SK-N-SH treated with all-trans-retinoic acid at 6 μM for 48 hours (cell line): ENCODE measurements at regions not wholly inside any gene's neighbourhood (a gene's known extent, or its start where the extent isn't known, plus 50 kb on each side); places are given as distances from the start of the nearest gene placed in this dataset.

Experiments
- ATAC-seq: fragments of 200-7000 bp; cut with Tn5 transposase; 3 replicates; pipeline ENCODE4 v1.9.1; 2020; ENCODE audit warnings: mild to moderate bottlenecking, moderate library complexity
- ARNTL ChIP-seq: fragments of 450-650 bp; formaldehyde crosslinking; IDR thresholded peaks from 2 replicates; pipeline ENCODE4 v1.5.0; 2020; ENCODE audit warnings: low read depth, mild to moderate bottlenecking, moderate library complexity, borderline replicate concordance
- BACH2 ChIP-seq: fragments of 250-450 bp; sonication (Bioruptor Pico); IDR thresholded peaks from 2 replicates; pipeline ENCODE4 v1.9.0; 2021; ENCODE audit warnings: mild to moderate bottlenecking, borderline replicate concordance
- CSDC2 ChIP-seq: fragments of 250-450 bp; sonication (Bioruptor Pico); IDR thresholded peaks from 2 replicates; pipeline ENCODE4 v1.5.0; 2020; ENCODE audit warnings: mild to moderate bottlenecking, moderate library complexity
- ESRRG ChIP-seq: fragments of 250-450 bp; sonication (Bioruptor Pico); IDR thresholded peaks from 2 replicates; pipeline ENCODE4 v1.6.1; 2021; ENCODE audit warnings: mild to moderate bottlenecking
- ISL1 ChIP-seq: fragments of 250-450 bp; sonication (Bioruptor Pico); IDR thresholded peaks from 2 replicates; pipeline ENCODE4 v2.1.2; 2022; ENCODE audit warnings: mild to moderate bottlenecking, moderate library complexity
- OSR1 ChIP-seq: fragments of 250-450 bp; sonication (Bioruptor Pico); IDR thresholded peaks from 2 replicates; pipeline ENCODE4 v1.8.0; 2022; ENCODE audit warnings: moderate library complexity, mild to moderate bottlenecking, inconsistent platforms
- PPARA ChIP-seq: fragments of 250-450 bp; sonication (Bioruptor Pico); IDR thresholded peaks from 2 replicates; pipeline ENCODE4 v1.5.0; 2020; ENCODE audit warnings: mild to moderate bottlenecking, borderline replicate concordance
- RARB ChIP-seq: fragments of 250-450 bp; sonication (Bioruptor Pico); IDR thresholded peaks from 2 replicates; pipeline ENCODE4 v1.8.0; 2021; ENCODE audit warnings: mild to moderate bottlenecking, moderate library complexity
- SNAI2 ChIP-seq: fragments of 250-450 bp; sonication (Bioruptor Pico); IDR thresholded peaks from 2 replicates; pipeline ENCODE4 v1.5.0; 2020; ENCODE audit warnings: mild to moderate bottlenecking, moderate library complexity
- TCF4 ChIP-seq: fragments of 250-450 bp; sonication (Bioruptor Pico); IDR thresholded peaks from 2 replicates; pipeline ENCODE4 v1.8.0; 2021; ENCODE audit warnings: mild to moderate bottlenecking, moderate library complexity, borderline replicate concordance
- ZC3H10 ChIP-seq: fragments of 250-450 bp; sonication (Bioruptor Pico); IDR thresholded peaks from 2 replicates; pipeline ENCODE4 v1.5.1; 2021; ENCODE audit warnings: mild to moderate bottlenecking, moderate library complexity
- ZFP3 ChIP-seq: fragments of 250-450 bp; sonication (Bioruptor Pico); IDR thresholded peaks from 2 replicates; pipeline ENCODE4 v1.5.0; 2020; ENCODE audit warnings: mild to moderate bottlenecking, moderate library complexity
- ZNF565 ChIP-seq: fragments of 450-650 bp; formaldehyde crosslinking; conservative IDR thresholded peaks from 2 replicates; pipeline ENCODE4 v1.5.0; 2020; ENCODE audit warnings: low read depth, mild to moderate bottlenecking, moderate library complexity
- ZNF70 ChIP-seq: fragments of 450-650 bp; formaldehyde crosslinking; IDR thresholded peaks from 2 replicates; pipeline ENCODE4 v1.5.0; 2020; ENCODE audit warnings: mild to moderate bottlenecking, moderate library complexity
- ZNF8 ChIP-seq: fragments of 450-650 bp; formaldehyde crosslinking; IDR thresholded peaks from 2 replicates; pipeline ENCODE4 v1.5.0; 2020; ENCODE audit warnings: mild to moderate bottlenecking, moderate library complexity
- TF ChIP-seq, protein P1 (sequence below): fragments of 250-450 bp; sonication (Bioruptor Pico); IDR thresholded peaks from 2 replicates; pipeline ENCODE4 v1.5.1; 2020; ENCODE audit warnings: low read depth, mild to moderate bottlenecking, moderate library complexity
- TF ChIP-seq, protein P2 (sequence below): fragments of 250-450 bp; sonication (Bioruptor Pico); IDR thresholded peaks from 2 replicates; pipeline ENCODE4 v1.8.0; 2021; ENCODE audit warnings: low read depth, mild to moderate bottlenecking, moderate library complexity, borderline replicate concordance
- TF ChIP-seq, protein P3 (sequence below): fragments of 250-450 bp; sonication (Bioruptor Pico); IDR thresholded peaks from 2 replicates; pipeline ENCODE4 v1.5.1; 2021; ENCODE audit warnings: mild to moderate bottlenecking, moderate library complexity

DNA sequence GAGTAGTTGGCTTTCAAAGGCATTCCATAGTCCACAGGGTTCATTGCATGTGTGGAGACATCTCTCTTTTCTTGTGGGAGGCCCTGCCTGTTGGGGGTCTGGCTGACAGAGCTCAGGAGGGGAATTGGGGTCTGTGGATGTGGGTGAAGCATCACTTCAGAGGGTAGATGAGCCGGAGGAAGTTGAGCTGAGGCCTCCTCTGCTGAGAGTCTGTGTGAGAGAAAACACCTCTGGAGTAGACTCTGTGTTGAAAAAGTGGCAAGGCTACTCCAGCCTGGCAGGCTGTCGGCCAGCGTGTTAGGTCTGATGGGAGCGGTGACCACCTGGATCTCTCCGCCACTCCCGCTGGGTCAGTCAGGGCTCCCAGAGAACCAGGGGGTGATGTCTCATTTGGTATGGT, 358.0 kb upstream of the MGMT start:
- no peak for ATAC-seq
- no peak for TF ChIP-seq ARNTL (CRISPR knock-in tag)
- TF ChIP-seq CSDC2, result no peak
- no peak for TF ChIP-seq ZC3H10 (CRISPR knock-in tag)
- no peak for TF ChIP-seq ZFP3 (CRISPR knock-in tag)

DNA sequence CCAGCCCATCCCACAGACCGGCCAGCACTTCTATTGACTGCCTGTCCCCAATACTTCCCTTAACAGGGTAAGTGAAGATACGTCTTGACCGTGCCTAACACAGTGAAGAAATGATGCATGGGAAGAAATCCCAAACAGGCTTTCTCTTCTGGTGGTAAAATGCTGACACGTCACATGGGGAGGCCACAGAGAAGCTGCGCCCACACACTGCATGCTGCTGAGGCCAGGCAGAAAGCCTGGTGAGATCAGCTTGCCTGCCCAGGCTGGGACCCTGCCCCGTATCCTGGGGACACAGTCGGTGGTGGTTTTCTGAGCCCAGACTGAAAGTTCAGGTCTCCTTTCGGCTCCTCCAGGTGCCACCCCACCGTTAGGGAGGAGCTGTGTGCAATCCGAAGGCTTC, 356.3 kb upstream of the MGMT start:
- TF ChIP-seq PPARA (CRISPR knock-in tag), result no peak
- ATAC-seq, result no peak

DNA sequence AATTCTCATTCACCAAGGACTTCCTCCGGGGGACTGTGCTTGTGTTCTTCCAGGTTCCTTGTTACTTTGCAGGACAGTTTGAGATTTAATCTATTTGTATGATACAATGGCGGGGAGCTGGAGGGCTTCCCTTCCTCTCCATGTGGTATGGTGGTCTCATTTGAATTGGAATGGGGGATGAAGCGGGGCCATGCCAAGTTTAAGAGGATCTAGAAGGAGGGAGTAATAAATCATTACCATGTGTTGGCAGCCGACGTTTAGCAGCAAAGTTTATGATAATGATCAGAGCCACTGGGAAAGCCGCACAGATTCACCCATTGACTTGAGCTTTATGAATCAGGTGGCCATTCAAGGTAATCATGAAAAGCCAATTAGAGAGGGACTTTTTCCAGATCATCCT, 355.1 kb upstream of the MGMT start:
- TF ChIP-seq ZC3H10 (CRISPR knock-in tag), result no peak
- TF ChIP-seq CSDC2, result no peak
- no peak for TF ChIP-seq ARNTL (CRISPR knock-in tag)
- no peak for TF ChIP-seq ZNF8 (CRISPR knock-in tag)
- TF ChIP-seq, protein P1, sequence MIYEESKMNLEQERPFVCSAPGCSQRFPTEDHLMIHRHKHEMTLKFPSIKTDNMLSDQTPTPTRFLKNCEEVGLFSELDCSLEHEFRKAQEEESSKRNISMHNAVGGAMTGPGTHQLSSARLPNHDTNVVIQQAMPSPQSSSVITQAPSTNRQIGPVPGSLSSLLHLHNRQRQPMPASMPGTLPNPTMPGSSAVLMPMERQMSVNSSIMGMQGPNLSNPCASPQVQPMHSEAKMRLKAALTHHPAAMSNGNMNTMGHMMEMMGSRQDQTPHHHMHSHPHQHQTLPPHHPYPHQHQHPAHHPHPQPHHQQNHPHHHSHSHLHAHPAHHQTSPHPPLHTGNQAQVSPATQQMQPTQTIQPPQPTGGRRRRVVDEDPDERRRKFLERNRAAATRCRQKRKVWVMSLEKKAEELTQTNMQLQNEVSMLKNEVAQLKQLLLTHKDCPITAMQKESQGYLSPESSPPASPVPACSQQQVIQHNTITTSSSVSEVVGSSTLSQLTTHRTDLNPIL (CRISPR knock-in tag), result no peak
- TF ChIP-seq ZNF565, result no peak
- TF ChIP-seq, protein P2, sequence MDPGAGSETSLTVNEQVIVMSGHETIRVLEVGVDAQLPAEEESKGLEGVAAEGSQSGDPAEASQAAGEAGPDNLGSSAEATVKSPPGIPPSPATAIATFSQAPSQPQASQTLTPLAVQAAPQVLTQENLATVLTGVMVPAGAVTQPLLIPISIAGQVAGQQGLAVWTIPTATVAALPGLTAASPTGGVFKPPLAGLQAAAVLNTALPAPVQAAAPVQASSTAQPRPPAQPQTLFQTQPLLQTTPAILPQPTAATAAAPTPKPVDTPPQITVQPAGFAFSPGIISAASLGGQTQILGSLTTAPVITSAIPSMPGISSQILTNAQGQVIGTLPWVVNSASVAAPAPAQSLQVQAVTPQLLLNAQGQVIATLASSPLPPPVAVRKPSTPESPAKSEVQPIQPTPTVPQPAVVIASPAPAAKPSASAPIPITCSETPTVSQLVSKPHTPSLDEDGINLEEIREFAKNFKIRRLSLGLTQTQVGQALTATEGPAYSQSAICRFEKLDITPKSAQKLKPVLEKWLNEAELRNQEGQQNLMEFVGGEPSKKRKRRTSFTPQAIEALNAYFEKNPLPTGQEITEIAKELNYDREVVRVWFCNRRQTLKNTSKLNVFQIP, result no peak
- TF ChIP-seq OSR1, result no peak
- TF ChIP-seq ESRRG (CRISPR knock-in tag), result no peak
- ATAC-seq, result no peak

DNA sequence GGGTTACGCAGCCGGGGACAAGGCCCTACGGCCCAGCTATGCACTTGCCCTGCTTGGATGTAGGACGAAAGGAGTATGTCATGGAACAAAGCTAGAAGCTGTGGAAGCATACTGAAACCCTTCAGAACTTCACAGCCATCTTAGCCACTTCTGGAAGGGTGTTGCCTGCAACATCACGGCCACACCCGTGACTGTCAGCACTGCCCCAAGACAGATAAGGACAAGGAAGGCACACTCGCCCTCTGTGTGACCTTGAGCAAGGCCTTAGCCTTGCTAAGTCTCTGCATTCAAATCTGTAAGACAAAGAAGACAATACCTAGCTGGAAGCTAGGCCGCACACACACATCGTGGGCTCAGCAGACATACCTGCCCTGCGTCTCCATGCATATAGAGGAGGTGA, 352.5 kb upstream of the MGMT start:
- TF ChIP-seq, protein P2, result no peak
- TF ChIP-seq ISL1 (no peak), CSDC2 (no peak), TCF4 (CRISPR knock-in tag) (no peak), PPARA (CRISPR knock-in tag) (no peak), RARB (CRISPR knock-in tag) (no peak), ZNF70 (CRISPR knock-in tag) (no peak), ZNF565 (no peak), ZNF8 (CRISPR knock-in tag) (no peak), BACH2 (CRISPR knock-in tag) (no peak)
- TF ChIP-seq, protein P3, sequence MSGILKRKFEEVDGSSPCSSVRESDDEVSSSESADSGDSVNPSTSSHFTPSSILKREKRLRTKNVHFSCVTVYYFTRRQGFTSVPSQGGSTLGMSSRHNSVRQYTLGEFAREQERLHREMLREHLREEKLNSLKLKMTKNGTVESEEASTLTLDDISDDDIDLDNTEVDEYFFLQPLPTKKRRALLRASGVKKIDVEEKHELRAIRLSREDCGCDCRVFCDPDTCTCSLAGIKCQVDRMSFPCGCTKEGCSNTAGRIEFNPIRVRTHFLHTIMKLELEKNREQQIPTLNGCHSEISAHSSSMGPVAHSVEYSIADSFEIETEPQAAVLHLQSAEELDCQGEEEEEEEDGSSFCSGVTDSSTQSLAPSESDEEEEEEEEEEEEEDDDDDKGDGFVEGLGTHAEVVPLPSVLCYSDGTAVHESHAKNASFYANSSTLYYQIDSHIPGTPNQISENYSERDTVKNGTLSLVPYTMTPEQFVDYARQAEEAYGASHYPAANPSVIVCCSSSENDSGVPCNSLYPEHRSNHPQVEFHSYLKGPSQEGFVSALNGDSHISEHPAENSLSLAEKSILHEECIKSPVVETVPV (CRISPR knock-in tag), result no peak
- TF ChIP-seq, protein P1 (CRISPR knock-in tag), result no peak
- ATAC-seq, result no peak

DNA sequence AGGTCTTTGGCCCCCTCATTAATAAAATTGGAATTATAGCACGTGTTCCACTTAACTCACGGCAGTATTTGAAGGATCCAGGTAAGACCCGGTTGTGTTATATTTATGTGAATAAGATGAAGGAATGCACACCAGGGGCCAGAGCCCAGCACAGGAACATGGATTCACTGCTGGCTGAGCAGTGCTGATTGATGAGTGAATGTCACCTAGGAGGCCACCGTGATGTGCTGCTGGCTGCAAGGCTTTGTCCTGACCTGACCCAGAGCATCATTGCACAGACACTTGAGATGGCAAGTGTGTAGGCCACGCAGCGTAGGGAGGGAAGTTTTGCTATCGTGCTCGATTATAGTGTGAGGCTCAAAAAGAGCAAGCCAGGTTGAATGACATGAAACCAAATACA, 350.7 kb upstream of the MGMT start:
- no peak for ATAC-seq

DNA sequence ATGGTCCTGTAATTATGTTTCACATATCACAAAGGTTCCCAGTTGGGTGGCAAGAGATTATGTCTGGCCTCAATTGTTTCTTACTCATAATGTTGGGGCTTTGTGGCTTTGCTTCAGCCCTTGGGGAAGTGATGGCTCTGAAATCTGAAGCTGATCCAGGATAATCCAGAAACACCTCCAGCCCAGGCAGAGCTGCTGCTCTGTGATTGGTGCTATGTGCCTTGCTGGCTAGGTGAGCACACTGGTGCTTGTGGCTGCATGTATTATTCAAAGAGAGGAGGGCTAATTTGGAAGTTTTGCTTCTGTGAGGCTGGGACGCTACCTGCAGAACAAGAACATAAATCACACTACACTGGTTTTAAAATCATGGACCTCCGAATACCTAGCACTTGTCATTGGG, 346.6 kb upstream of the MGMT start:
- no peak for ATAC-seq
- TF ChIP-seq, protein P1 (CRISPR knock-in tag), result no peak
- TF ChIP-seq RARB (CRISPR knock-in tag) (no peak), ARNTL (CRISPR knock-in tag) (no peak), ZNF70 (CRISPR knock-in tag) (no peak), SNAI2 (CRISPR knock-in tag) (no peak), BACH2 (CRISPR knock-in tag) (no peak)
- TF ChIP-seq, all 23 proteins: peak for 0

More for the DNA sequence above, 350.7 kb upstream of the MGMT start:
- no peak for TF ChIP-seq ZNF8 (CRISPR knock-in tag)
- no peak for TF ChIP-seq TCF4 (CRISPR knock-in tag)
- no peak for TF ChIP-seq SNAI2 (CRISPR knock-in tag)
